ENCODE measurements at regions not wholly inside any gene's neighbourhood (a gene's known extent, or its start where the extent isn't known, plus 50 kb on each side); places are given as distances from the start of the nearest gene placed in this dataset.
"Not testable (repeated sequence)": the region's sequence is repeated elsewhere in the genome, so short reads cannot be mapped to it uniquely, and the experiment has no call there.

- no peak for TF ChIP-seq CTCF (IDR thresholded peaks at IDR 0.05)
Measured at GRCh38 chr1:117759535-117759934, 153.7 kb downstream of the TENT5C start.

GRCh38 chr1:117760069-117760468 lies 154.2 kb downstream of the TENT5C start:
- peaks cover 0 to 4% of the 10 kb centered on the region in 2 experiments for H3K4me1 ChIP-seq (ENCODE audit: control insufficient read depth in 1 of 2, insufficient read depth in 1 of 2, low read depth in 1 of 2, low read length in 1 of 2)
- H3K4me3 ChIP-seq (ENCODE audit: low read depth in 1 of 2, low read length in 1 of 2), result no peak overlapping the region
- H3K27me3 ChIP-seq, result peaks cover 44% of the 10 kb centered on the region
- H3K36me3 ChIP-seq, result no peaks in the 10 kb centered on the region
- TF ChIP-seq CTCF (IDR thresholded peaks at IDR 0.05), result no peak
- H3K9me3 ChIP-seq, result no peaks in the 10 kb centered on the region
- no peak overlapping the region for H3K27ac ChIP-seq

More at GRCh38 chr1:117759535-117759934, 153.7 kb downstream of the TENT5C start:
- Histone ChIP-seq H3K4me3 (ENCODE audit: low read depth in 1 of 2, low read length in 1 of 2) (no peak overlapping the region), H3K27ac (no peak overlapping the region), H3K36me3 (no peaks in the 10 kb centered on the region), H3K4me1 (ENCODE audit: control insufficient read depth in 1 of 2, insufficient read depth in 1 of 2, low read depth in 1 of 2, low read length in 1 of 2) (peaks cover 0 to 4% of the 10 kb centered on the region in 2 experiments), H3K9me3 (no peaks in the 10 kb centered on the region), H3K27me3 (peaks cover 47% of the 10 kb centered on the region)

- no peak for TF ChIP-seq CTCF (IDR thresholded peaks at IDR 0.05)
- peaks cover 39% of the 10 kb centered on the region for H3K27me3 ChIP-seq
- no peaks in the 10 kb centered on the region for H3K36me3 ChIP-seq
- H3K4me1 ChIP-seq (ENCODE audit: control insufficient read depth in 1 of 2, insufficient read depth in 1 of 2, low read depth in 1 of 2, low read length in 1 of 2), result peaks cover 0 to 4% of the 10 kb centered on the region in 2 experiments
- no peaks in the 10 kb centered on the region for H3K9me3 ChIP-seq
- H3K27ac ChIP-seq, result no peak overlapping the region
- H3K4me3 ChIP-seq (ENCODE audit: low read depth in 1 of 2, low read length in 1 of 2), result no peak overlapping the region
Measured at GRCh38 chr1:117760485-117760884, 154.6 kb downstream of the TENT5C start.

DNA sequence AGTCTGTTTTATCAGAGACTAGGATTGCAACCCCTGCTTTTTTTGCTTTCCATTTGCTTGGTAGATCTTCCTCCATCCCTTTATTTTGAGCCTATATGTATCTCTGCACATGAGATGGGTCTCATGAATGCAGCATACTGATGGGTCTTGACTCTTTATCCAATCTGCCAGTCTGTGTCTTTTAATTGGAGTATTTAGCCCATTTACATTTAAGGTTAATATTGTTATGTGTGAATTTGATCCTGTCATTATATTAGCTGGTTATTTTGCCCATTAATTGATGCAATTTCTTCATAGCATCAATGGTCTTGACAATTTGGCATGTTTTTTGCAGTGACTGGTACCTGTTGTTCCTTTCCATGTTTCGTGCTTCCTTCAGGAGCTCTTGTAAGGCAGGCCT lies 161.7 kb downstream of the GDAP2 start:
- peaks cover 14% of the 10 kb centered on the region for H3K9me3 ChIP-seq
- H3K27ac ChIP-seq; H3K36me3 ChIP-seq; H3K4me1 ChIP-seq (ENCODE audit: control insufficient read depth in 1 of 2, insufficient read depth in 1 of 2, low read depth in 1 of 2, low read length in 1 of 2); H3K4me3 ChIP-seq (ENCODE audit: low read depth in 1 of 2, low read length in 1 of 2); H3K27me3 ChIP-seq: not testable (repeated sequence)

DNA sequence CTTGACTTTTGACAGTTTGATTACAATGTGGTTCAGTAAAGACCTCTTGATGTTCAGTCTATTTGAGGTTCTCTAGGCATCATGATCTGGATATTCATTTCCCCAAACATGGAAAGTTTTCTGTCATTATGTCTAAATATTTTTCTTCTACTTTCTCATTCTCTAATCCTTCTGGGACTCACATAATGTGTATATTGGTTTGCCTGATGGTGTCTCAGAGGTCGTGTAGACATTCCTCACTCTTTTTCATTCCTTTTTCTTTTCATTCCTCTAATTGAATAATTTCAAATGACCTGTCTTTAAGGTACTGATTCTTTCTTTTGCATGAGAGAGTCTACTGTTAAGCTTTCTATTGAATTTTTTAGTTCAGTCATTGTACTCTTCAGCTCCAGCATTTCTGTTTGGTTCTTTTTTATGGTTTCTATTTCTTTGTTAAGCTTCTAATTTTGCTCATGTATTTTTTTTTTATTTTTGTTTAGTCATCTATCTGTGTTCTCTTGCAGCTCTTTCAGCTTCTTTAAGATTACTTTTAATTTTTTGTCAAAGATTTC lies 158.4 kb downstream of the GDAP2 start:
- Histone ChIP-seq H3K4me3 (ENCODE audit: low read depth in 1 of 2, low read length in 1 of 2) (no peak overlapping the region), H3K27ac (no peak overlapping the region), H3K36me3 (no peaks in the 10 kb centered on the region), H3K27me3 (no peaks in the 10 kb centered on the region), H3K4me1 (ENCODE audit: control insufficient read depth in 1 of 2, insufficient read depth in 1 of 2, low read depth in 1 of 2, low read length in 1 of 2) (no peaks in the 10 kb centered on the region), H3K9me3 (peaks cover 14% of the 10 kb centered on the region)
- TF ChIP-seq CTCF (IDR thresholded peaks at IDR 0.05), result no peak

- Histone ChIP-seq H3K36me3 (no peaks in the 10 kb centered on the region), H3K4me1 (ENCODE audit: control insufficient read depth in 1 of 2, insufficient read depth in 1 of 2, low read depth in 1 of 2, low read length in 1 of 2) (no peaks in the 10 kb centered on the region), H3K4me3 (ENCODE audit: low read depth in 1 of 2, low read length in 1 of 2) (no peak overlapping the region), H3K9me3 (no peaks in the 10 kb centered on the region), H3K27ac (no peak overlapping the region), H3K27me3 (no peaks in the 10 kb centered on the region)
- no peak for TF ChIP-seq CTCF (IDR thresholded peaks at IDR 0.05)
Measured at GRCh38 chr1:117779364-117779763, 150.1 kb downstream of the GDAP2 start.

Measured in neutrophil (primary cell).